Dermis microvascular lymphatic vessel endothelial cell (primary cell): ENCODE measurements at regions not wholly inside any gene's neighbourhood (a gene's known extent, or its start where the extent isn't known, plus 50 kb on each side); places are given as distances from the start of the nearest gene placed in this dataset.
"Not testable (repeated sequence)": the region's sequence is repeated elsewhere in the genome, so short reads cannot be mapped to it uniquely, and the experiment has no call there.

Experiments used
- DNase-seq, 2 donors: peaks; one replicate each; pipeline versions ENCODE4 v3.0.0 to v3.0.0-alpha.2; 2010; ENCODE audit warnings: low read depth in 2 of 2

DNA sequence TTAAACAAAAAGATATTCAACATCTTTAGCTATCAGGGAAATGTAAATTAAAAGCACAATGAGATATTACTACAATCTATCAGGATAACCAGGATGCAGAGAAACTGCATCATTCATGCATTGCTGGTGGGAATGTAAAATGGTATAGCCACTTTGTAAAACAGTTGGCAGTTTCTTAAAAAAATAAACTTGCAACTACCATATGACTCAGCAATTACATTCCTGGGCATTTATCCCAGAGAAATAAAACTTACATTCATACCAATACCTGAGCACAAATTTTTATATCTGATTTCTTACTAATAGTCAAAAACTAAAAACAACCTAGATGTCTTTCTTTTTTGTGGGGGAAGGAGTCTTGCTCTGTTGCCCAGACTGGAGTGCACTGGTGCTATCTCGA is 190.3 kb upstream of the TAB2 start:
- DNase-seq: no peak

DNA sequence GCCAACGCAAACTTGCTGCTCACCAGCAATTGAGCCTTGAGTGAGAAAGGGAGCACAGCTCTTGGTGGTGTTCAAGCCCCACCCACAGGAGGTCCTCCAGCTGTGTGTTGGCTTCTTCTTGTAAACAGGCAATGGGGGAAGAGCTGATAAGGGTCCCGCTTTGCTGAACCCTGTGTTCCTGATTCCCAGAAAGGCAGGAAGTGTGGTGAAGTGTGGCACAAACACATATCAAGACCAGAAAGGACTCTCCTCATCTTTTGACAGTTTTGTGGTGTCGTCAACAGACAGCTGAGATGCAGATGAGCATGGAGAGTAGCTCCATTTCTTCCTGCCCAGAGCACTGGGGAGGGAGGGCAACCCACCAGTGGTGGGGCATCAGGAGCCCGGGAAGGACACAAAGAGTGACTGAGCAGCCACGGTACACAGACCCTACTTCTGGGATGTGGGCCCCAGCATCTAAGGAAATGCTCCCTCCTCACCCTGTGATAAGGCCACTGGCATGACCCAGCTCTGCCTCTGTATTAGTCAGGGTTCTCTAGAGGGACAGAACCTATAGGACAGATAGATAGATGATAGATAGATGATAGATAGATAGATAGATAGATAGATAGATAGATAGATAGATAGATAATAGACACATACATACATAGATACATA is 188.9 kb upstream of the TAB2 start:
- DNase-seq: no peak

DNA sequence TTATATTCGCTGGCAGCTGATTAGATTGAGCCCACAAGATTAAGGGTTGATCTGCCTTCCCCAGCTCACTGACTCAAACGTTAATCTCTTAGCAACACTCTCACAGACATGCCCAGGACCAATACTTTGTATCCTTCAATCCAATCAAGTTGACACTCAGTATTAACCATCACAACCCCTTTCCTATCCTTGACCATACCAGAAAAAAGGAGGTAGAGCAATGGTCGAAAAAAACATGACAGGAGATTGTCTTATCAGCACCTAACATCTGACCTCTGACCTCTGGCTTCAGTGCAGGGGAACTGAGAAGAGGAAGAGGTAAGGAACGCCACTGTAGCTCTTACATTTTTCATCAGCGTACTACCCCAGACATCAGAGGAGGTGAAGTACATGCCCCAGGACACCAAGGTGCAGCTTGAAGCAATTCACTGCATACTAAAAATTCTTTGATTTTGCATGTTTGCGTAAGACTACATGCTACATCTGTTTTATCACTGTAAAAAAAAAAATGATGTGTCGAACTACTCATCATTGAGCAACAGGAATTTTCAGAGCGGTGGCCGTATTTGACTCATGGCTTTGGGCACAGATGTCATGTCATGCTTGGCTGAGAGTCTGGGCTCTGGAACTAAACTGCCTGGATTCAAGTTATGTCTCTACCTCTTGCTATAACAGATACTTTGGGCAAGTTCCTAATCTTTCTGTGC is 188.0 kb upstream of the TAB2 start:
- no peak for DNase-seq

DNA sequence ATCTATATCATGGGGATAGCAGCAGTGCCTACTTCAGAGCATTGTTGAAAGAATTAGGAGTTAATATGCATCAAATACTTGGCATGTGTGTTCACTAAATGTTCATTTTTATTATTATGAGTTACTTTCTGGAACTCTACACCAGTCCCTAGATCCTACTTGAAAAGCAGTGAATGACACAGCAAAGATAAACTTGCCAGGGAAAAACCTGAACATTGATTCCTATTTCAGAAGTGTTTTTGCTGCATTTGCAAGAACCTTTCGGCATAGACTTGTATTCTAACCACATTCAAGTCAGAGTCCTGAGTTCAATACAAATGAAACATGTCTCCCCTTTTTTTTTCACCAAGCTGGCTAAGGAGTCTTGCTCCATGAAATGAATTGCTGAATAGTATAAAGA is 187.4 kb upstream of the TAB2 start:
- no peak for DNase-seq

DNA sequence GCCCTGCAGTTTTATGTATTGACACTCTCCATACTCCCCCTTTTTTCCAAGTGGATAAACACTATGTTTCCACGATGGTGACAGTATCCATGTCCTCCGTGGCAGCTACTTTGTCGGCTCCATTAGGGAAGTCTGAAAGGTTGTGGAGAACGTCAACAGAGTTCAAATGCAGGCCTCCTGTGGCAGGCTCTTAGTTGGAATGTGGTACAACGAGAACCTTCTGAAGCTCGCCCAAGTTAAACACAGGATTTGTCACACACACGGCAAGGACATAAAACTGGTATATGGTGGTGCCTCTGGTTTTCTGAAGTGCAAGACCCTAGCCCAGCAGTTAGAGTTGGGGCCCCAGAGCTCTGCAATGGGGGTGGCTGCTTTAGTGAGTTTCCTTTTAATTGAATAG is 187.0 kb upstream of the TAB2 start:
- no peak for DNase-seq

DNA sequence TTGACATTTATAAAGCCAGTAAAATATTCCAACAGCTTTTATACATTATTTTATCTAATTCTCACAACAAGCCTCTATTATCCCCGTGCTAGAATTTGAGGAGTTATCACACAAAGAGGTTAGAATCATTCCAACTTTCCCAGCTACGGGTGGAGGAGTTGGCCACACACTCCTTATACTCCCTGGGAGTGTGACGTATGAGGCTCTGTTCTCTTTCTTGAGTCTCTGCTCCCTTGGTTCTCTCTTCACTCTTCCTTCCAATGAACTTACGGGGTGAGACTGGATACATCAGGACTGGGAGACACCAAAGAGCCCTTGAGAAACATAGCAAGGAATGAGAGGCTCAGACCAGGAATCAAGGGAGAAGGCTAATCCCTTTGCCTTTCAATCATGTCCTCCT is 185.6 kb upstream of the TAB2 start:
- no peak for DNase-seq

DNA sequence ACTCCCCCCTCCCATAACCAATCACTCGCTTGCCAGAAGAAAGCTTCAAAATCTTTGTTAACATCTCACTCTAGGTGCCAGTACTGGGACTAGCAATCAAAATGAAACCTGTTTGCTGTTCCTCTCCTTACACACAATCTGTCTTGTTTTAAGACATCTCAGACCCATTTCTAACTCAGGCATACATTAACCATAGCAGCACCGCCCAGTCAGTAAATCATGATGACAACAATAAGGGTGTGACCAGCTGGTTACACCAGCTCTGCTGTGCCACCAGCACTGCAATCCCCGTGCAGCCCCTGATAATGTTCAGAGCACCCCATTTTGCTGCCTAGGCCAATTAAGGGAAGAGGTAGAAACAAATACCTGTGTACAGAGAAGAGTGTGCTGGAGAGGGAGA is 185.2 kb upstream of the TAB2 start:
- DNase-seq: no peak

DNA sequence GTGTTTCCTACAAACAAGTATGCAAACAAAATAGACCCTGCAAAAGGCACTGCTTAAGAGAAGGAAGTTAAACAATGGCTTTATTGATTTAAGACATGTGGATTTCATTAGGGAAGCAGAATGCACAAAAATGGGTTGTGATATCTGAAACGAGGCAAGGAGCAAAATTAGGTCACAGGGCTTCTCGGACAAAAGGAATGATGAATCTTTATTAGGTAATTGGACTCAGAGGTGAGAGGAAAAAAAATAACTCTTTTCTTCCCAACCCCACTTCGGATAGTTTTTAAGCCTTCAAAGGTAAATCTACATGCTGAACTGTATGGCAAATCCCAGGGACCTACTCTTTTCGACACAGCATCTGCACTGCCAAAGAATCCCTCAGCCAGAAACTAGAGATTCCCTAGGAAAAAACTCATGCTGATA is 183.0 kb upstream of the TAB2 start:
- no peak for DNase-seq

DNA sequence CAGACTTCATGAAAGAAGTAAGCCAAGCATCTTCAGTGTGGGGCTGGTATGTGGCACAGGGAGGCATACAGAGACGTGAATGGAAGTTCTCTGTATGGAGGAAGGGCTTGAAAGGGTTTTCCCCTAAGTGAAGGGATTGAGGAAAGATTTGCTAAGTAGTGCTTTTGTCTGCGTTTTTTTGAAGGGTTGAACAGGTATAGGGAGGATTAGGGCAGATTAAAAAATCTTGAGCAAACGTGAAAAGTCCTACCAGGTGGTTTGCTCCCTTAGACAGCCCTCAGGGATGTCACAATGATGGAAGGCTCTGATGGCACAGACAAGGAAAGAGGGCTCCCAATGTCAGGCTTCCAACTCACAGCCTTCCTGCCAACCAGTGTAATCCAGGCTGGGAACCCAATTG is 181.7 kb upstream of the TAB2 start:
- no peak for DNase-seq

DNA sequence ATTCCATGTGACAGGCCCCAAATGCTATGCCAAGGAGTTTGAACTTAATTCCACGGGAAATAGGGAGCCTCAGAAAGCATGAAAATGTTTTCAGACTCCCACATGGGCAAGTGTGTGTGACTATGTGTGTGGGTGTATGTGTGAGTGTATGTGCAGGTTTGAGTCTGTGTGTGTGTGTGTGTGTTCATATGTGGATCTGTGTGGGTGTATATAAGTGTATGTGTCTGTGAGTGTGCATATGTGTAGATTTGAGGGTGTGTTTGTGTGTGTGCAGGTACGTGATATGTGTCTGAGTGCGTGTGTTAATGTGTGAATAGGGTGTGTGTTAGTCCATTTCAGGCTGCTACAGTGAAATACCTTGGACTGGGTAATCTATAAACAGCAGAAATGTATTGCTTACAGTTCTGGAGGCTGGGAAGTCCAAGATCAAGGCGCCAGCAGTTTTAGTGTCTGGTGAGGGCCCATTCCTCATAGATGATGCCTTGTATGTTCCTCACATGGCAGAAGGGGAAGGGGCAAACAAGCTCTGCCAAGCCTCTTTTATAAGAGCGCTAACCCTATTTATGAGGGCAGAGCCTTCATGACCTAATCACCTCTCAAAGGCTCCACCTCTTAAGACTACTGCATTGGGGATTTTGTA is 181.1 kb upstream of the TAB2 start:
- no peak for DNase-seq

DNA sequence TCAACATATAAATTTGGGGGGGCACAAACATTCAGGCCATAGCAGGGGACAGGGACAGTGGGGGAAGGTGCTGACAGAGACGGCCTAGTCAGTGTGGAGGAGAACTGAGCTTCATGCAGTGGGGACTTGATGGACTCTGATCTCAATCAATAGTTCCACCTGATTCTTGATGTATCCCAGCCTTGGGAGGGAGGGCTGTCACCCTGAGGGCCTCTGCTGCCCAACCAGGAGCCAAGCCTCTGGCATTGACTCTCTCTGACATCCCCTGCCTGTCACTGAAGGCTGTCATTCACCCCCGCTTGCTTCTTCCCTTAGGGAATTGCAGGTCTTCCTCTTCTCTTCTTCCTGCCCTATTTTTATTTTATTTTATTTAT is 180.6 kb upstream of the TAB2 start:
- DNase-seq: no peak

DNA sequence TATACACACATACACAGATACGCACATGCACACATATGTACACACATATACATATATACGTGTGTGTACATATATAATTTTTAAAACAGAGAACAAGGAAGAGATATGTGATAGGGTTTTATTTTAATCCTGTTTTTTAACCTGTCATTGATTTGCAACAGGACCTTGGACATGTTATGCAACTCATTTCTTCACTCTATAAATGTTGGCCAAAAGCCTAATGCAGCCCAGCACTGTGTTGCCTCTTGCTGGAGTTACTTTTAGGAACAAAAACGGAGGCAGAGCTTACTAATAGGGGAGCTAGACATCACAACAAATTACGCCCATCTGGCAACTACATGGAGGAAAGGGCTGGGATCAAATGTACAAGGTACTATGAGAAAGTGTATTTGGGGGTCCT is 179.9 kb upstream of the TAB2 start:
- DNase-seq: no peak

DNA sequence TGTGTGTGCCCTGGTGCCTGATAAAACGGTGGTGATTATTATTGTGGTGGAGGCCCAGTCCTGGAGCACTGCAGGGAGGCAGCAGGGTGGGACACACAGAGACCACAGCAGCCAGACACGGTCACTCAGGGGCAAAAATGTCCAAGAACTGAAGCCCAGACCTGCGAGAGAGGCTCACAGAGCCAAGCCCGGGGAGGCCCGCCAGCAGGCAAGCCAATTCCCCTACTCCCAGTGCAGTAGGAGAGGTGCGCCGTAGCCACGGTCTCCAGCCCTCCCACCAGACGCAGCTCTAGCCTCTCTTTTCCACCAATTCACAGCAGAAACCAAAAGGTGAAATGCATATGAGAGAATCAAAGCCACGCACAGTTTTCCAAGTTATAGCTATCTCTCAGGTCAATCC is 179.4 kb upstream of the TAB2 start:
- DNase-seq: no peak

DNA sequence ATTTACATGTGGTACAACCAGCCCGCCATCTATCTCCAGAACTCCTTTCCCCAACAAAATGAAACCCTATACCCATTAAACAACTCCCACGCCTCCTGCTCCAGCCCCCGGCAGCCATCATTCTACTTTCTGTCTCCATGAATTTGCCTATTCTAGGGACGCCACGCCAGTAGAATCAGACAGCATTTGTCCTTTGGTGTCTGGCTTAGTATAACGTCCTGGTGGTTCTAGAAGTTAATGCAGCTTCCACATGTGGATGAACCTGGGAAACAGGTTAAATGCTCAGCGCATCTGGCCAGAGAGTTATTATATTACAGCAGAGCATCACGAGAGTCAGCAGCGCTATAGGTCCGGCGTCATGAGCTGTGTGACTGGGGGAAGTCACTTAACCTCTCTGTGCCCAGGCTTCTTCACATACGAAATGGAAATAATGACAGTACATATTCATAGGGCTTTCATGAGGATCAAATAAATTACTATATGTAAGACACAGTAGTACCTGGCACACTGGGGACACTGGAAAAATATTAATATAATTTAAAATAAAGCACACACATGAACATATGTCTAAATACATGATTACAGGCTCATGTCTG is 178.7 kb upstream of the TAB2 start:
- DNase-seq: no peak

DNA sequence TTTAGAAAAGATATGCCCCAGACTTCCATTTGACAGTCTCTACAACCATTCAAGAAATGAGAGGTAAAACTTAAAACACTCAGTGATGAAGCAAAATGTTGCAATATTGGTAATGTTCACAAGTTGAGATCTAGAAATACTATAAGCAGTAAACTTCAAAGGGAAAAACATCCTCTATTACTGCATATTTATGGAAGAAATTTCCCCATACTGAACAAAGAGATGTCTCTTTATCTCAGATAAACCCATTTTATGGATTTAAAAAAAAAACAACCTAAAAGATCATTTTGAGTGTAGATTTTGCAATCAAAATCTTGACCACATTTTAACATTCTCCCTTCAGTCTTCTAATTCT is 177.8 kb upstream of the TAB2 start:
- DNase-seq: no peak

DNA sequence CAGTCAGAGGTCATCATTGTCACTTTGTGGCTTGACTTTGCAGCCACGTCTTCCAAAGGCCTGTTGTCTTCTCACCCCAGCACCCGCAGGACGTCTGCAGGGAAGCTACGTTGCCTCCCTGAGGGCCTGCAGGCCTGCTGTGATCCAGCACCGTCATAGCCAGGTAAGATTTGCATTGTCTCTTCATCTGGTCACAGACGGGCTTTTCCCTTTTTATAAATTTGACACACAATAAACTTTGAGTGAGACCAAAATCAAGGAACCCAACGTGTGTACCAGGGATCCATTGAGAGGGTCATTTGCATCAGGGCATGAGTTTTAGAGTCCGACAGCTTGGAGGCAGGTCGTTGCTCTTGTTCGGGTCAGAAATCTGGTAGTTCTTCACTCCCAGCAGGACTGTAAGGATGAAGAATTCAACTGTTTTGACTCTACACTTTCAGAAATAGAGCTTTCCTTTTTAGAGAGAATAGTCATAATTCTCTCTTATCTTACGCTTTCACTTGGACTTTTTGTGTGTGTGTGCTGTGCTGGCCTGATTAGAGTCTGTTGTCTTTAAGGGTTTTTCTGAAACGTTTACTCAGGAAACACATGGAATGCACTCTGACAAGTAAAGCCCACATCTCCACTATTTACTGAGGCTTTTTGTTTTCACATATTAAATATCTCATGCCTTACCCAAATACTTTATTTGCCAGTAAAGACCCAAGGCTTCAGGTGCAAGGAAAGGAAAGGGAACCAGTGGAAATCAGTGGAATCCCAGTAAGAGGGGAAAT is 177.2 kb upstream of the TAB2 start:
- DNase-seq: peak in 1 of 2 donors; percentile 20

DNA sequence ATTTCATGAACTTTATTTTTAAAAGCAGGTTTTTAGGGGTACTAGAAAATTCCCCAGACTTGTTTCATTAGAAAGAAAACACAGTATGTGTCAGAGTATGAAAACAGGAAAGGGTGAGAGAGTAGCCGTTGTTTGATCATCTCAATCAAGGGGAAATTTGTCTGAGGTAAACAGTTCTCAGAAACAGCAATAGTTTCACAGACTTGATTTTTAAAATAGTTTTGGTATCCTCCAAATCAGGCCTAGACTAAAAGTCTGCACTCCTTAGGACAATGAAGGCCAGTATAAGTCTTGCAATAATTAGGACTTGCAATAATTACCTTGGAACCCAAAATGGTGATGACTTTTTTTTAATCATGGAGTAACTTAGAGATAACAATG is 176.6 kb upstream of the TAB2 start:
- DNase-seq: no peak

DNA sequence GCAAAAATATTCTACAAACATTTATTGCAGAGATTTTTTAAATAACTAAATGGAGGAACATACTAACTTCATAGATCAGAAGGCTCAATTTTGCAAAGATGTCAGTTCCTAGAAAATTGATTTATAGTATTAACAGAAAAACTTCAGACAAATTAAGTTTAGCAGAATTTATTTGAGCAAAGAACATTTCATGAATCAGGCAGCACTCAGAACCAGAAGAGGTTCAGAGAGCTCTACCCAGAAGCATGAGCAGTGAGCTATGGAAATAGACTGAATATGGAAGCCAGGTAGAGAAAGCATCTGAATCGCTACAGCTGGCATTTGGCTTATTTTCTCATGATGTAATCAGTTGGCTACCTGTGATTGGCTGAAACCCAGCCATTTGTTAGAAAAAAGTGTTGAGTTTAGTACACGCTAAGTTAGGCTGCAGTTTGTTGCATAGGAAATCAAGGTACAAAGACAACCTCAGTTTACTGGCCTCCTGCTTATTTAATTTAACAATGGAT is 174.5 kb upstream of the TAB2 start:
- no peak for DNase-seq

DNA sequence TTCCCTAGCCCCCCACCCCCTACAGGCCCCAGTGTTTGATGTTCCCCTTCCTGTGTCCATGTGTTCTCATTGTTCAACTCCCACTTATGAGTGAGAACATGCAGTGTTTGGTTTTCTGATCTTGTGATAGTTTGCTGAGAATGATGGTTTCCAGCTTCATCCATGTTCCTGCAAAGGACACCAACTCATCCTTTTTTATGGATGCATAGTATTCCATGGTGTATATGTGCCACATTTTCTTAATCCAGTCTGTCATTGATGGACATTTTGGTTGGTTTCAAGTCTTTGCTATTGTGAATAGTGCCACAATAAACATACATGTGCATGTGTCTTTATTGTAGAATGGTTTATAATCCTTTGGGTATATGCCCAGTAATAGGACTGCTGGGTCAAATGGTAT is 171.7 kb upstream of the TAB2 start:
- DNase-seq: not testable (repeated sequence)

DNA sequence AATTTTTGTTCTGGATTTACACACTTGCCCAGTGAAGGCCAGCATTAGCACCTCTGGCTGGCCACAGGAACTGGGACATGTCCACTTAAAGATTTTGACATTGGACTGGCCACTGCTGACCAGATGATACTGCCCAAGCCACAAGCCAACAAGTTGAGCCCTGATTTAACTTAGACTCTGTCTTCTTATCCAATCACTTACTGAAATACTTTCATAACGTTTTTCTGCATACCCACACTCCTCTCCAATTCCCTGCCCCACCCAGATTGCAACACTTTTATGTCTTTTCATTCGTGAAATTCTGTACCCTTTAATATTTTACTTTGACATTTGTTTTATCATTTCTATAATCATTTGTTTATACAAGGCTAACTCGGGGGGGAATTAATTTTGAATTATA is 170.3 kb upstream of the TAB2 start:
- no peak for DNase-seq

DNA sequence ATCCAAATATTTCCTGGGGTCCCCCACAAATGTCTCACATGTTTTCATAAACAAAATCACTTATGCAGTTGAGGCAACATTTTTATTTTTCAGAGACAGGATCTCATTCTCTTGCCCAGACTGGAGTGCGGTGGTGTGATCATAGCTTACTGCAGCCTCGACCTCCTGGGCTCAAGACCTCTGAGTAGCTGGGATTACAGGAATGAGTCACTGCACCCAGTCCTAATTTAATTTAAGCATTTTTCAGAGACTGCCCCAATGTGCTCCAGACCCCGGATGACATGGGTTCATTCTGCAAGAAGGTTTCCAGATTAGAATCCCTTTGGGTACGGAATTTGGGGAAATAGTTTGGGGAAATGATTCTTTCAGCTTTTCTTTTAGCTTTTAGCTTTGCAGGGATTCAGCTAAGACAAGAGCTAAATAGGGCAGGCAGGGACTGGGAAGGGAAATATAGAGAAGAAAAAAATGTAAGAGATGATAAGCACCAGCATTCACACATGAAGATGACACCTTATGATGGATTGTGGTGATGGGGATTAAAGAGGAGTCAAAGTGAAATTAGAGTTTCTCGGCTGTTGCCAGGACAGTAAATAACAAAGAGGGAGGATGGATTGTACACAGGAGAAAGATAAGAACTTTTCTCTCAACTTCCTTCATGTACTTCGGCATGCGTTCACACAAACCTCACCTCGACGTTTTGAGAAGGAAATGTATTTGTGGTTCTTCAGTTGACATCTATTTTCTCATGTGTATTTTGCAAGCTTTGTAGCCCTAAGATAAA is 169.4 kb upstream of the TAB2 start:
- DNase-seq: no peak
